Activated naive CD4-positive, alpha-beta T cell treated with anti-CD3 and anti-CD28 coated beads, Interleukin-2, amount 50 U/mL, for 72 hours (primary cell): ENCODE measurements at regions not wholly inside any gene's neighbourhood (a gene's known extent, or its start where the extent isn't known, plus 50 kb on each side); places are given as distances from the start of the nearest gene placed in this dataset.
"Not testable (repeated sequence)": the region's sequence is repeated elsewhere in the genome, so short reads cannot be mapped to it uniquely, and the experiment has no call there.

Experiments
- ATAC-seq, 2 donors: fragments of 150-1000 bp; cut with Tn5 transposase; 2 replicates each; pipeline ENCODE4 v1.10.0; 2021; ENCODE audit warnings: mild to moderate bottlenecking in 2 of 2, moderate library complexity in 2 of 2
- DNase-seq, 2 donors: peaks; one replicate each; pipeline ENCODE4 v3.0.0; 2021 to 2022; ENCODE audit warnings: low spot score in 2 of 2
- H3K27ac Mint-ChIP-seq, 2 donors: one replicate each; pipeline ENCODE4 v1.8.0; 2022; ENCODE audit warnings: mild to moderate bottlenecking in 2 of 2, mixed read lengths in 2 of 2
- H3K36me3 Mint-ChIP-seq, 2 donors: one replicate each; pipeline ENCODE4 v1.8.0; 2022; ENCODE audit warnings: mixed read lengths in 2 of 2
- H3K9me3 Mint-ChIP-seq, 2 donors: one replicate each; pipeline ENCODE4 v1.8.0; 2022; ENCODE audit warnings: mixed read lengths in 2 of 2

DNA sequence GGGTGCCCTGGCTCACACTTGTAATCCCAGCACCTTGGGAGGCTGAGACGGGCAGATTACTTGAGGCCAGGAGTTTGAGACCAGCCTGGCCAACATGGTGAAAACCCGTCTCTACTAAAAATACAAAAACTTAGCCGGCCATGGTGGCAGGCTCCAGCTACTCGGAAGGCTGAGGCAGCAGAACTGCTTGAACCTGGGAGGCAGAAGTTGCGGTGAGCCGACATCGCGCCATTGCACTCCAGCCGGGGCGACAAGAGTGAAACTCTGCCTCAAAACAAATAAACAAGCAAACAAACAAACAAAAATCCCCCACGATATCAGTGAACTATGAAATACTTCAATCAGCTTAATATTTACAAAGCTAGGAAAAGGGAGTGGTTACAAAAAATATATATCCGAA, 382.3 kb upstream of the KCND2 start:
- ATAC-seq (no peak), DNase-seq (no peak)
- Mint-ChIP-seq H3K9me3 (peaks cover 10 to 24% of the 10 kb centered on the region in 2 donors), H3K27ac (no peak overlapping the region), H3K36me3 (no peaks in the 10 kb centered on the region)

DNA sequence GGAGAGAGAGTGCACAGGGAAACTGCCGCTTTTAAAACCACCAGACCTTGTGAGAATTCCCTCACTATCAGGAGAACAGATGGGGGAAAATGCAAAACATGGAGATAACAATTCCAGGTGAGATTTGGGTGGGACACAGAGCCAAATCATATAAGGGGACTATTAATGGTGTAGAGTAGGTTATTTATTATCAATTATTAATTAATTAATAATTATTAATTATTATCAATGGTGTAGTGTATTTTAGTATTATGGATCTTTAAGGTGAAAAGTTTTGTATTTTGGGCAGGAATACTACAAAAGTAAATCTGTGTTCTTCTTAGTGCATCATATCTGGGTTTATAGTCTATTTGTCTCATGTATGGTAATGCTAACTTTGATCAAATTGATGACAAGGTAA, 377.7 kb upstream of the KCND2 start:
- no peak overlapping the region for H3K27ac Mint-ChIP-seq
- H3K36me3 Mint-ChIP-seq, result no peaks in the 10 kb centered on the region
- no peak for ATAC-seq
- DNase-seq, result no peak
- H3K9me3 Mint-ChIP-seq, result peaks cover 24 to 28% of the 10 kb centered on the region in 2 donors

DNA sequence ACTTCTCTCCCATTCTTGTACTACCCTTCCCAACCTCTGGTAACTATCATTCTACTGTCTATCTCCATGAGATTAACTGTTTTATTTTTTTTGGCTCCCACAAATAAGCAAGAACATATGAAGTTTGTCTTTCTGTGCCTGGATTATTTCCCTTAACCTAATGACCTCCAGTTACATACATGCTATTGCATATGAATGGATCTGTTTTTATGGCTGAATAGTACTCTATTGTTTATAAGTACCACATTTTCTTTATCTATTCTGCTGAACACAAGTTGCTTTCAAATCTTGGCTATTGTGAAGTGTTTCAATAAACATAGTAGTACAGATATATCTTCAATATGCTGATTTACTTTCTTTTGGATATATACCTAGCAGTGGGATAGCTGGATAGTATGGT, 376.6 kb upstream of the KCND2 start:
- ATAC-seq (no peak), DNase-seq (no peak)
- H3K27ac Mint-ChIP-seq, result no peak overlapping the region
- H3K36me3 Mint-ChIP-seq, result no peaks in the 10 kb centered on the region
- H3K9me3 Mint-ChIP-seq, result peaks cover 24 to 28% of the 10 kb centered on the region in 2 donors

DNA sequence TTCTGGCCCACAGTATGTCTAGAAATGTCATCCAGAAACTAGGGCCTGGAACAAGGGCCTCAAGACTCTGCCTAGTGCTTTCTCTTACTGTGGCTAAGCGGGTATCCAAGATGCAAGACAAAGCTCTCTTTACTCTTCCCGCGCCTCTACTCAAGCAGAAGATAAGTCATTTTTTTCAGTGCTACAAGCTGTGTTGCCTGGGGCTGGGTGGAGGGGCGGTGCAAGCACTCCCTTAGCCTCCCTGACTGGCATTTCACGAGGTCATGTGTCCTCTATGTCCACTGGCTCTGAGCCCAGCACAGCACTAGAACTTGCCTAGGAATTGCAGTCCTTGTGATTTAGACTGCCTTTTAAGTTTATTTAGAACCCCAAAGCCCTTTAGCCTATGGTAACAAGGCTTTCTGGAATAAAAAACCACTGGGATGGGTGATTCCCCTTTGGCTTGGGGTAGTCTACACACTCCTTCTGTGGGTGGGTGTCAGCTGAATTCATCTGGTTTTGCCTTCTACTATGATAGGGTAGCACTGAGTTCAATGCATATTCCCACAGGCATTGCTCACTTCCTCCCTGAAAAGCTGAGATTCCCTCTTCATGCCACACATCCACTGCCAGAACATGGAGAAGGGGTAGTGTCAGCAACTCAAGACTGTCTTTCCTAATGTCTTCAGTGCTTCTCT, 371.8 kb upstream of the KCND2 start:
- no peak for ATAC-seq

DNA sequence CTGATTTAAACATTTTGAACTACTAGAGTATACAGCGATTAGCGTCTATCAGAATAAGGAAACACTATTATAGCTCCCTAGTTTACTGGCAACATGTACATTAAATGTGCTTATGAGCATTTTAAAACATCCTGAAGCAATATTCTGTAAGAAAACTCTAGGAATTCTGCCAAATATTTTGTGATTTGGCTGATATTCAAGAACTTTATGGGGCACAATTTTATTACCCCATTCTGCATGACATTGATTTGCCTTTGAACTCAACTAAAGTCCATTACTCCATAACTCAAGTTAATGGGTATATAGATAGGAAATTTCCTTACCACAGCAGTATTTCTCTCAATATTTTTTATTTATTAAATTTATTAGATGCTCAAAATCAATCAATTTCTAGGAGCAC, 369.9 kb upstream of the KCND2 start:
- Mint-ChIP-seq H3K36me3 (no peaks in the 10 kb centered on the region), H3K27ac (no peak overlapping the region), H3K9me3 (peaks cover 7 to 13% of the 10 kb centered on the region in 2 donors)
- ATAC-seq (no peak), DNase-seq (no peak)

More for the DNA sequence above, 371.8 kb upstream of the KCND2 start:
- Mint-ChIP-seq H3K27ac (no peak overlapping the region), H3K36me3 (no peaks in the 10 kb centered on the region), H3K9me3 (peaks cover 16 to 27% of the 10 kb centered on the region in 2 donors)
- DNase-seq, result no peak

DNA sequence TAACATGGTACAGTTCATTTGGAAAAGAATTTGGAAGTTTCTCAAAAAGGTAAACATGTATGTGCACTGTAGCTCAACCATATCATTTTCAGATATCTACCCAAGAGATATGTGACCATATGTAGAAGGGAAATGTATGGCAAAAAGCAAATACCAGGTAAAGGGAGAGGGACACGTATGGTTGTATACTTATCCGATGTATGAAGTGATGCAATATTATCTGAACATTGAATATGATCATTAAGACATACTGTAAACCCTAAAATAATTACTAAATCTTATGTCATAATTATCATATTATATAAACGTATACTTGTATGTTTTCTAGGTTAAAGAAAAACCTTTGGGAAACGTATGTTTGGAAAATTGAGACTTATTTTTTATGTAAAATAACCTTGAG, 367.5 kb upstream of the KCND2 start:
- DNase-seq (no peak), ATAC-seq (no peak)
- no peaks in the 10 kb centered on the region for H3K36me3 Mint-ChIP-seq
- H3K27ac Mint-ChIP-seq, result no peak overlapping the region
- peaks cover 8 to 13% of the 10 kb centered on the region in 2 donors for H3K9me3 Mint-ChIP-seq

DNA sequence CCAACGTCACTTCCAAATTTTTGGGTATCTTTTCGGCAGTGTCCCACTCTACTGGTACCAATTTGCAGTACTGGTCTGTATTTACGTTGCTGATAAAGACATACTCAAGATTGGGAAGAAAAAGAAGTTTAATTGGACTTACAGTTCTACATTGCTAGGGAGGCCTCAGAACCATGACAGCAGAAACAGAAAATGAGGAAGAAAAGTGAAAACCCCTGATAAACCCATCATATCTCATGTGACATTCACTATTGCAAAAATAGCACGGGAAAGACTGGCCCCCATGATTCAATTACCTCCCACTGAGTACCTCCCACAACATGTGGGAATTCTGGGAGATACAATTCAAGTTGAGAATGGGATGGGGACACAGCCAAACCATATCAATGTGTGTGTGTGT, 364.0 kb upstream of the KCND2 start:
- Mint-ChIP-seq H3K27ac (no peak overlapping the region), H3K9me3 (peaks cover 6 to 10% of the 10 kb centered on the region in 2 donors), H3K36me3 (no peaks in the 10 kb centered on the region)
- DNase-seq (no peak), ATAC-seq (no peak)

DNA sequence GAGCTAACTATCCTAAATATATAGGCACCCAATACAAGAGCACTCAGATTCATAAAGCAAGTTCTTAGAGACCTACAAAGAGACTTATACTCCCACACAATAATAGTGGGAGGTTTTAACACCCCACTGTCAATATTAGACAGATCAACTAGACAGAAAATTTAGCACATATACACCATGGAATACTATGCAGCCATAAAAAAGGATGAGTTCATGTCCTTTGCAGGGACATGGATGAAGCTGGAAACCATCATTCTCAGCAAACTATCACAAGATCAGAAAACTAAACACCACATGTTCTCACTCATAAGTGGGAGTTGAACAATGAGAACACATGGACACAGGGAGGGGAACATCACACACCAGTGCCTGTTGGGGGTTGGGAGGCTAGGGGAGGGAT, 358.9 kb upstream of the KCND2 start:
- not testable (repeated sequence) for H3K27ac Mint-ChIP-seq, ATAC-seq, H3K9me3 Mint-ChIP-seq, DNase-seq, H3K36me3 Mint-ChIP-seq

DNA sequence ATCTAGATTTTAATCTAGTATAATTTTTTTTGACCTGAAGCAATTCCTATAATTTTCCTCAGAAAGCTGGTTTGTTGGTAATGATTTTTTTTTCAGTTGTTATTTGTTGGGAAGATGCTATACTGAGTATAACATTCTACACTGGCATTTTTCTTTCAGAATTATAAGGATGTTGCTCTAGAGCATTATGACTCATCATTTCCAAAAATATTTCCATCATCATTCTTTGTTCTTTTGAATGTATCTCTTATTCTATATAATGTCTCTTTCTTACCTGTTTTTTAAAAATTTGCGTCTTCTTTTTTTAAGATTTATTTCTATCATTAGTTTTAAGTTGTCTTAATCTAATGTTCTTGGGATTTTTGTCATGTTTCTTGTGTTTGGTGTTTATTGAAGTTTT, 356.5 kb upstream of the KCND2 start:
- peaks cover 7 to 8% of the 10 kb centered on the region in 2 donors for H3K9me3 Mint-ChIP-seq
- DNase-seq (no peak), ATAC-seq (no peak)
- H3K36me3 Mint-ChIP-seq, result no peaks in the 10 kb centered on the region
- no peak overlapping the region for H3K27ac Mint-ChIP-seq

DNA sequence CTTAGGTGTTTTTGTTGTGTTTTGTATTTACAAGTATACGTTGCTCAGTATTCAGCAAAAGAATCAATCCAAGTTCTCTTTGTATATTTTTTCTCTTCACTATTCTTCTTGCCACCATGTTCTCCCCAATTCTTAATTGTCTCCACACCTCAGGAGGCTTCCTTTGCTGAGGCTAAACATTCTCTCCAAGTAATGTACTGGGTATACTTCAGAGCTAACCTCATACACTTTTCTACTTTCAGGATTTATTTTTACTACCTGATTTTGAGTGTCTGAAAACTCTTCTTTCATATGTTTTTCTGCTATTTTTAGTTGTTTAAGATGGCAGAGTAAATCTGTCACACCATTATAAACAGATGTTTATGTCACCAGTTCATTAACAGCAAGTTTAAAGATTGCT, 354.8 kb upstream of the KCND2 start:
- Mint-ChIP-seq H3K9me3 (peaks cover 7 to 8% of the 10 kb centered on the region in 2 donors), H3K36me3 (no peaks in the 10 kb centered on the region), H3K27ac (no peak overlapping the region)
- DNase-seq (no peak), ATAC-seq (no peak)

DNA sequence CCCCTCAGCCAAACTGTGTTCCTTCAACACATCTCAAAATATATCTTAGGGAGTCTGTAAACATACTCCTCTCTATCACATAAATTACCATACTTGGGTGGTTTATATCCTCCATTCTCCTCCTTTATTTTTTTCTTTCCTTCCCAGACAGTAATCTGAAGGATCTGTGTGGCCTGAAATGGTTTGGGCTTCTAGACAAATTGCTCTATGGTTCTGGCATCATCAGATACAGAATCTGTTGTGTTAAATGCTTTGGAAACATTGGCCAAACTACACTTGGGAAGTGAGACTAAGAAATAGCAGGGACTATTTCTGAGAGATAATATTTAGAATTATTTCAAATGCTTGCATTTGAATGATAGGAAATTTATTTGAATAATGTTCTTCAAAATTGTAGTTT, 353.0 kb upstream of the KCND2 start:
- DNase-seq (no peak), ATAC-seq (no peak)
- no peak overlapping the region for H3K27ac Mint-ChIP-seq
- H3K9me3 Mint-ChIP-seq, result peaks cover 7 to 11% of the 10 kb centered on the region in 2 donors
- no peaks in the 10 kb centered on the region for H3K36me3 Mint-ChIP-seq

DNA sequence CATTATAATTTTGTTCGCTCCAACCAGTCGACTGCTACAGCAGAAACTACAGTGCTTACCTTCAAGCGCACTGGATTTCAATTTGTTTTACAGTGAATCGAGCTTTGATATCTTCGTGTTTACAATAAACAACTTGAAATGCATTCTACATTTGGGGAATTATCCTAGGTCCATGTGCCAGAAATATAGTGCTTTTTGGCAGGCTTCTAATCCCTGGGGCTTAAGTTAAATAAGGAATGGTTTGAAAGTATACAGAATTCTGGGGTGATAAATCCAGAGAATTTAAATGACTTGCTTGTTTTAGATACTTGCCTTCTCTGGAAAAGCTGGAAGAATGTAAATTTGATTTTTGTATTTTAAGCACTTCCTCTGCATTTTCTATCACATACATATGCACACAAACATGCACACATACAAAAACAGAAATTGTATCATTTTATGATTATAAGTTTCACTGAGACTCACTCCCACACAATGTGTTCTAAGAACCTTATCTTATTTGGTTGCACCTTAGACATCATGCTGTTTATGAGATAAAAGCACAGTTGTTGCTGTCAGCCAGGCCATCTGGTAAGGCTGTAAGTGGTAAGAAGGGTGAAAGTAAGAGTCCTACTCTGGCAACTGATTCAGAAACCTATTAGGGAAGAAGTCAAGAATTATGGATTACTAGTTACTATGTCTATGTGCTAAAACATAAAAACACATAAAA, 347.2 kb upstream of the KCND2 start:
- Mint-ChIP-seq H3K27ac (no peak overlapping the region), H3K9me3 (peaks cover 0 to 18% of the 10 kb centered on the region in 2 donors), H3K36me3 (no peaks in the 10 kb centered on the region)
- ATAC-seq (no peak), DNase-seq (no peak)

DNA sequence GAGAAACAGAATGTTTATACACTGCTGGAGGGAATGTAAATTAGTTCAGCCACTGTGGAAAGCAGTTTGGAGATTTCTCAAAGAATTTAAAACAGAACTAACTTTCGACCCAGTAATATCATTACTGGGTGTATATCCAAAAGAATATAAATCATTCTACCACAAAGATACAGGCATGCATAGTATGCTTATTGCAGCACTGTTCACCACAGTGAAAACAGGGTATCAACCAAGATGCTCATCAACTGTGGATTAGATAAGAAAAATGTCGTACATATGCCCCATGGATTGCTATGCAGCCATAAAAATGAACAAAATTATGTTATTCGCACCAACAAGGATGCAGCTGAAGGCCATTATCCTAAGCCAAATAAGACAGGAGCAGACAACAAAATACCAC, 343.1 kb upstream of the KCND2 start:
- H3K9me3 Mint-ChIP-seq, result peaks cover 9 to 18% of the 10 kb centered on the region in 2 donors

DNA sequence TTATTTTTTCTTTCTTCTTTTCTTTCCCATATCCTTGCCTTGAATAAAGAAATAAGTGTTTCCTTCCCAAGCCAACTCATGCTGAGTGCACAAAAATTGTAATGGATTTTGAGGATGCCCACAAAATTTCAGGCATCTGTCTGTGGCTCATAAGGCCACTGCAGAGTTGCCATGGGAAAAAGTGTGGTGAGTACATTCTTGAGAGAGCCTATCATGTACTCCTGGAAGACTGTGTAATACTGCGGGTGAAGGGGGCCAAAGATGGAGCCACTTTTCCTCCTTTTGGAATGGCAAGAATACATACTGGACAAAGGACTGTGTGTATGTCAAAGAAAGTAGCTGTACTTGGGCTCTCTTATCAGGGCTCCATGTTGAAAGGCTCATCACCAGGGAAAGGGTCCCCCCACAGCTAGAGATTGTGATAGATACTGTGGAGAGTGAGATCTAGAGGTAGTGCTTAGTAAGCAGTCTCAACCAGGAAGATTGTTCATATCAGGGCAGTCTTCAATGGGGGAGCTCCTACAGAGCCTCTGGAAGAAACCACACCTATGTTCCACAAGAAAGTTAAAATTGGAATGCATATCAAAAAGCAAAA, 341.6 kb upstream of the KCND2 start:
- Mint-ChIP-seq H3K9me3 (peaks cover 9 to 18% of the 10 kb centered on the region in 2 donors), H3K36me3 (no peaks in the 10 kb centered on the region), H3K27ac (no peak overlapping the region)
- DNase-seq (no peak), ATAC-seq (no peak)

More for the DNA sequence above, 343.1 kb upstream of the KCND2 start:
- DNase-seq (no peak), ATAC-seq (no peak)
- Mint-ChIP-seq H3K27ac (no peak overlapping the region), H3K36me3 (no peaks in the 10 kb centered on the region)

DNA sequence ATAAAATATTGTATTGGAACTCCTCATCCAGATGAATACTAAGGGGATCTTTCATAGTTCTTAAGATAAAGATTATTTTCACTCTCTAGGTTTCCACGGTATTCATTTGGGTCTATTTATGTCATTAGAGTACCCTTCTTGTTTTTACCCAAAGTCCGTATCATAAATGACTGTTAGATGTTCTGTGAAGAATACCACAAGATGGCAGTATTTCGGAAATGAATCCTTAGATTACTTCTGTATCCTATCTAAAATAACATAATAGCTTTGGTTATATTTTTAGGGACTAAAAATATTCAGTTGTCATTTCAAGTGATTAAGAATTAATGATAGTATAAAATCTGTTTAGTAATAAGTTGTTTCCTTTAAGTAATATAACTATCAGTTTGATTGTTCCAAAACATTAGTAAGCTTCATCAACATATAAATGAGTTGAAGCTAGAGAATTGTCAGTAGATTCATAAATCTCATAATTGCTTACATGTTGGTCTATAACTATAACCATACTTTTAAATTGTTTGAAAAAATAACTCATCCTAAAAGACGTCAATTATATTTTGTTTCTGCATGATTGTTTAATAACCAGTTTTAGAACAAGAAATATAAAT, 337.5 kb upstream of the KCND2 start:
- no peaks in the 10 kb centered on the region for H3K36me3 Mint-ChIP-seq
- DNase-seq (no peak), ATAC-seq (no peak)
- no peak overlapping the region for H3K27ac Mint-ChIP-seq
- peaks cover 7 to 14% of the 10 kb centered on the region in 2 donors for H3K9me3 Mint-ChIP-seq

DNA sequence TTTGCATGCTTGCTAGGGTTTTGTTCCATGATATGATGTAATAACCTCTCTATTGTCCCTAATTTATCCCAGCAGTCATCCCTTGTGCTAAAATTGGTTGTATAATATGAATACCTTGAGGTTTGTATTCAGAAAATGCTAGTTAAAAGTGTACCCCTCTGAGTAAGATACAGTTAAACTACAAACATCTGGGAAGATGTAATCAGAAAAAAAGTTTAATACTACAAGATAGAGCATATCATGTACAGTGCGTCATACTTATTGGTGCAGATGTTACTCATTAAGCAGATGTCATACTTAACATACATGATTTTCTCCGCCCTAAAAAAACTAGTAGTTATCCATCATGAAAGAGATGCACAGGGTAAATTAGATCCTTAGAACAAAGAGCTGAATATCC, 336.1 kb upstream of the KCND2 start:
- no peaks in the 10 kb centered on the region for H3K36me3 Mint-ChIP-seq
- ATAC-seq, result no peak

DNA sequence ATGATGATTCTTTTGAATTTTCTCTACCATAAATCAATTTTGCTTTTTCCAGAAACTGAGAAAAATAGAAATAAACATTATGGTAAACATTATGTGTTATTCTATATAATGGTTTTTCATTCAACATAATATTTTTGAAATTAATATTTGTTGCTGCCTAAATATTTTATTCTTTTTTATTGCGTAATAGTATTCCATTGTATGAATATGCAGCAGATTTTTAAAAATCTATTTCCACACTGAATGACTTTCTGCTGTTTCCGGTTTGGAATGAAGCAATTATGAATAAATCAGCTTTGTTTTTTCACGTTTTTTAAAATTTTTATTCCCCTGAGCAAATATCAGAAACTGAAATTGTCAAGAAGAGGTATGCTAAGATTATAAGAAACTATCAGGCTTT, 335.2 kb upstream of the KCND2 start:
- Mint-ChIP-seq H3K9me3 (peaks cover 0 to 6% of the 10 kb centered on the region in 2 donors), H3K36me3 (no peaks in the 10 kb centered on the region), H3K27ac (no peak overlapping the region)
- ATAC-seq (no peak), DNase-seq (no peak)

More for the DNA sequence above, 336.1 kb upstream of the KCND2 start:
- DNase-seq, result no peak
- Mint-ChIP-seq H3K9me3 (peaks cover 0 to 6% of the 10 kb centered on the region in 2 donors), H3K27ac (no peak overlapping the region)
